ENCODE measurements at regions not wholly inside any gene's neighbourhood (a gene's known extent, or its start where the extent isn't known, plus 50 kb on each side); places are given as distances from the start of the nearest gene placed in this dataset.
A peak's percentile ranks its signal among the peaks of the same experiment; 100 is the strongest.
"Not testable (repeated sequence)": the region's sequence is repeated elsewhere in the genome, so short reads cannot be mapped to it uniquely, and the experiment has no call there.

GRCh38 chr2:595141-595815 is 81.9 kb downstream of the TMEM18 start:
- DNase-seq, result no peak

- DNase-seq, result no peak
Measured at GRCh38 chr2:594297-594949, 82.8 kb downstream of the TMEM18 start.

- DNase-seq, result no peak
Measured at GRCh38 chr2:593356-594026, 83.7 kb downstream of the TMEM18 start.

- DNase-seq, result no peak
Measured at GRCh38 chr2:592737-593136, 84.5 kb downstream of the TMEM18 start.

- no peak for DNase-seq
Measured at GRCh38 chr2:590214-591175, 86.7 kb downstream of the TMEM18 start.

- DNase-seq, result no peak
Measured at GRCh38 chr2:589281-590130, 87.7 kb downstream of the TMEM18 start.

GRCh38 chr2:588074-588645 is 89.0 kb downstream of the TMEM18 start:
- DNase-seq, result no peak

GRCh38 chr2:587087-587960 is 89.9 kb downstream of the TMEM18 start:
- no peak for DNase-seq

GRCh38 chr2:586641-587076 is 90.5 kb downstream of the TMEM18 start:
- no peak for DNase-seq

GRCh38 chr2:584863-585823 is 92.1 kb downstream of the TMEM18 start:
- DNase-seq, result peak; percentile 61

- no peak for DNase-seq
Measured at GRCh38 chr2:583666-584065, 93.5 kb downstream of the TMEM18 start.

GRCh38 chr2:582792-583528 is 94.2 kb downstream of the TMEM18 start:
- no peak for DNase-seq

- DNase-seq, result not testable (repeated sequence)
Measured at GRCh38 chr2:582289-582688, 94.9 kb downstream of the TMEM18 start.

- DNase-seq, result no peak
Measured at GRCh38 chr2:579961-580360, 97.2 kb downstream of the TMEM18 start.

GRCh38 chr2:579351-579886 is 97.8 kb downstream of the TMEM18 start:
- no peak for DNase-seq

- no peak for DNase-seq
Measured at GRCh38 chr2:576292-576691, 100.9 kb downstream of the TMEM18 start.

- no peak for DNase-seq
Measured at GRCh38 chr2:575727-576236, 101.4 kb downstream of the TMEM18 start.

Data from activated CD4-positive, alpha-beta T cell treated with anti-CD3 and anti-CD28 coated beads, Interleukin-10, Interleukin-2, amounts not matched to agents 100 ng/mL and 50 ng/mL, durations not matched to agents 16 hours and 8 hours (primary cell).